GM10266 (cell line): ENCODE measurements at regions not wholly inside any gene's neighbourhood (a gene's known extent, or its start where the extent isn't known, plus 50 kb on each side); places are given as distances from the start of the nearest gene placed in this dataset.

ENCODE experiments used
- DNase-seq: peaks from one replicate; pipeline ENCODE4 v3.0.0; 2012; ENCODE audit errors: extremely low spot score
- CTCF ChIP-seq: IDR thresholded peaks from 2 replicates; pipeline ENCODE4 v1.5.1; 2012; ENCODE audit warnings: mild to moderate bottlenecking, low read depth; ENCODE audit not compliant: control insufficient read depth, insufficient read depth; ENCODE audit errors: missing control alignments

- TF ChIP-seq CTCF, result no peak
- DNase-seq, result no peak
These were observed 272.1 kb upstream of the HS3ST1 start for GRCh38 chr4:11700751-11701226.

GRCh38 chr4:11698846-11699590, 270.3 kb upstream of the HS3ST1 start:
- TF ChIP-seq CTCF, result no peak
- DNase-seq, result no peak

- no peak for TF ChIP-seq CTCF
- DNase-seq, result no peak
These were observed 269.3 kb upstream of the HS3ST1 start for GRCh38 chr4:11698033-11698432.

- TF ChIP-seq CTCF, result no peak
- DNase-seq, result no peak
These were observed 265.0 kb upstream of the HS3ST1 start for GRCh38 chr4:11693693-11694092.

GRCh38 chr4:11691236-11691635, 262.5 kb upstream of the HS3ST1 start:
- DNase-seq, result no peak
- TF ChIP-seq CTCF, result no peak

GRCh38 chr4:11687727-11688126, 259.0 kb upstream of the HS3ST1 start:
- no peak for DNase-seq
- no peak for TF ChIP-seq CTCF

GRCh38 chr4:11685481-11685880, 256.8 kb upstream of the HS3ST1 start:
- no peak for DNase-seq
- TF ChIP-seq CTCF, result no peak
